Erythroblast (primary cell): ENCODE measurements at regions not wholly inside any gene's neighbourhood (a gene's known extent, or its start where the extent isn't known, plus 50 kb on each side); places are given as distances from the start of the nearest gene placed in this dataset.

Experiments
- GATA1 ChIP-seq: IDR thresholded peaks from 2 replicates; pipeline ENCODE4 v1.6.1; 2011; ENCODE audit warnings: low read depth, mild to moderate bottlenecking, control low read depth, low read length, moderate library complexity
- POLR2A ChIP-seq: IDR thresholded peaks from 2 replicates; pipeline ENCODE4 v1.6.1; 2011; ENCODE audit warnings: mild to moderate bottlenecking, low read length

GRCh38 chr3:163684651-163685050 is 1393.6 kb downstream of the SI start:
- TF ChIP-seq POLR2A (no peak), GATA1 (no peak)
